HL-60 (cell line): ENCODE measurements at regions not wholly inside any gene's neighbourhood (a gene's known extent, or its start where the extent isn't known, plus 50 kb on each side); places are given as distances from the start of the nearest gene placed in this dataset.

ENCODE experiments used
- DNase-seq, 2 experiments: peaks; one replicate each; pipeline ENCODE4 v3.0.0-alpha.2; 2010 to 2020; ENCODE audit warnings: low read depth in 1 of 2, low spot score in 1 of 2
- H3K27ac ChIP-seq: fragments of 250-450 bp; sonication (Bioruptor Pico); replicated peaks from 2 replicates; pipeline ENCODE4 v1.5.1; 2020; ENCODE audit warnings: mild to moderate bottlenecking, moderate library complexity
- H3K27me3 ChIP-seq: fragments of 250-450 bp; sonication (Bioruptor Pico); 2 replicates; pipeline ENCODE4 v1.5.1; 2021; ENCODE audit warnings: mild to moderate bottlenecking, moderate library complexity; ENCODE audit not compliant: insufficient read depth, poor library complexity, severe bottlenecking
- H3K4me3 ChIP-seq: replicated peaks from 2 replicates; pipeline ENCODE4 v1.5.1; 2011; ENCODE audit warnings: mild to moderate bottlenecking, control low read depth, low read length; ENCODE audit not compliant: insufficient read depth
- CTCF ChIP-seq: IDR thresholded peaks from one replicate; pipeline ENCODE4 v1.5.1; 2011; ENCODE audit warnings: low read length, control low read depth, inconsistent platforms; ENCODE audit not compliant: insufficient read depth
- GABPA ChIP-seq: IDR thresholded peaks from 2 replicates; pipeline ENCODE4 v1.6.1; 2012; ENCODE audit warnings: low read depth
- POLR2AphosphoS5 ChIP-seq: IDR thresholded peaks from 2 replicates; pipeline ENCODE4 v1.6.1; 2012; ENCODE audit warnings: low read depth
- SPI1 ChIP-seq: IDR thresholded peaks from 2 replicates; pipeline ENCODE4 v1.6.1; 2012; ENCODE audit warnings: low read depth, mild to moderate bottlenecking, borderline replicate concordance
- TF ChIP-seq, protein P1 (sequence below): IDR thresholded peaks from 2 replicates; pipeline ENCODE4 v1.6.1; 2012; ENCODE audit warnings: low read depth; ENCODE audit not compliant: insufficient replicate concordance

DNA sequence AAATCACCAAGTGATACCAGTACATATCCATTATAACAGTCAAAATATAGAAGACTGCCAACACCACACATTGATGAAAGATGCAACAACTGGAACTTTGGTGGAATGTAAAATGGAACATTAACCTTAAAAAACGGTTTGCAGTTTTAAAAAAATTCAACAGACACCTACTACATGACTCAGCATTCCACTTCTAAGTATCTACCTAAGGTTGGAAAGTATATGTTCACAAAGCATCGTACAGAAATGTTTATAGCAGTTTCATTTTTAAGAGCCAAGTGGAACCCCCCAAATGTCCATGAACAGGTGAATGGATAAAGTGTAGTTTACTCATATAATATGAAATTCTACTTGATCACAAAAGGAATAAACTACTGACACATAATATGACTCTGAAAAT, 314.7 kb upstream of the ARRDC4 start:
- no peaks in the 10 kb centered on the region for H3K27me3 ChIP-seq
- DNase-seq, result no peak
- TF ChIP-seq SPI1 (no peak), CTCF (no peak), POLR2AphosphoS5 (no peak), GABPA (no peak)
- TF ChIP-seq, protein P1, sequence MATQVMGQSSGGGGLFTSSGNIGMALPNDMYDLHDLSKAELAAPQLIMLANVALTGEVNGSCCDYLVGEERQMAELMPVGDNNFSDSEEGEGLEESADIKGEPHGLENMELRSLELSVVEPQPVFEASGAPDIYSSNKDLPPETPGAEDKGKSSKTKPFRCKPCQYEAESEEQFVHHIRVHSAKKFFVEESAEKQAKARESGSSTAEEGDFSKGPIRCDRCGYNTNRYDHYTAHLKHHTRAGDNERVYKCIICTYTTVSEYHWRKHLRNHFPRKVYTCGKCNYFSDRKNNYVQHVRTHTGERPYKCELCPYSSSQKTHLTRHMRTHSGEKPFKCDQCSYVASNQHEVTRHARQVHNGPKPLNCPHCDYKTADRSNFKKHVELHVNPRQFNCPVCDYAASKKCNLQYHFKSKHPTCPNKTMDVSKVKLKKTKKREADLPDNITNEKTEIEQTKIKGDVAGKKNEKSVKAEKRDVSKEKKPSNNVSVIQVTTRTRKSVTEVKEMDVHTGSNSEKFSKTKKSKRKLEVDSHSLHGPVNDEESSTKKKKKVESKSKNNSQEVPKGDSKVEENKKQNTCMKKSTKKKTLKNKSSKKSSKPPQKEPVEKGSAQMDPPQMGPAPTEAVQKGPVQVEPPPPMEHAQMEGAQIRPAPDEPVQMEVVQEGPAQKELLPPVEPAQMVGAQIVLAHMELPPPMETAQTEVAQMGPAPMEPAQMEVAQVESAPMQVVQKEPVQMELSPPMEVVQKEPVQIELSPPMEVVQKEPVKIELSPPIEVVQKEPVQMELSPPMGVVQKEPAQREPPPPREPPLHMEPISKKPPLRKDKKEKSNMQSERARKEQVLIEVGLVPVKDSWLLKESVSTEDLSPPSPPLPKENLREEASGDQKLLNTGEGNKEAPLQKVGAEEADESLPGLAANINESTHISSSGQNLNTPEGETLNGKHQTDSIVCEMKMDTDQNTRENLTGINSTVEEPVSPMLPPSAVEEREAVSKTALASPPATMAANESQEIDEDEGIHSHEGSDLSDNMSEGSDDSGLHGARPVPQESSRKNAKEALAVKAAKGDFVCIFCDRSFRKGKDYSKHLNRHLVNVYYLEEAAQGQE, result no peak
- H3K27ac ChIP-seq, result no peak overlapping the region
- H3K4me3 ChIP-seq, result no peak overlapping the region

- DNase-seq, result no peak
- H3K27me3 ChIP-seq, result no peaks in the 10 kb centered on the region
- no peak overlapping the region for H3K27ac ChIP-seq
- H3K4me3 ChIP-seq, result no peak overlapping the region
- TF ChIP-seq GABPA, result no peak
Observed at GRCh38 chr15:97648728-97649127, 311.8 kb upstream of the ARRDC4 start.

DNA sequence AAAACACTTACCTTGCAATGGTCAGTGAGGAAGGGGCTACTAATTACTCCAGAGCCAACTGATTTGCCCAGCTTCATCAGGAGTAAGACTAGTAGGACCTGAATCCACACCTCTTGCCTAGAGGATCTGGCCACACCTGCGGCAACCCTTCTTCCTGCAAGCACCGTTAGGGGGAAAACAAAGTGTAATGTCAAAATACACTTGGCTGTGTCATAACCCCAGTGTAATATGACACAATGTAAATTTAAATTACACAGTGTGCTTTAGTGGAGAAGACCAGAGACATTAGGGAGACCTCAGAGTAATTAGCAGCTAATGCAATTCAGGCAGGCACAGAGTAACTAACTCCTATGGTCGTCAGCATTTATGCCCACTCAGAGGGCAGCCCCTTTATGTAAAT, 308.5 kb upstream of the ARRDC4 start:
- no peak for DNase-seq
- H3K27ac ChIP-seq, result no peak overlapping the region
- TF ChIP-seq, protein P1, result no peak
- TF ChIP-seq SPI1 (no peak), GABPA (no peak), POLR2AphosphoS5 (no peak), CTCF (no peak)
- H3K4me3 ChIP-seq, result no peak overlapping the region
- H3K27me3 ChIP-seq, result no peaks in the 10 kb centered on the region

DNA sequence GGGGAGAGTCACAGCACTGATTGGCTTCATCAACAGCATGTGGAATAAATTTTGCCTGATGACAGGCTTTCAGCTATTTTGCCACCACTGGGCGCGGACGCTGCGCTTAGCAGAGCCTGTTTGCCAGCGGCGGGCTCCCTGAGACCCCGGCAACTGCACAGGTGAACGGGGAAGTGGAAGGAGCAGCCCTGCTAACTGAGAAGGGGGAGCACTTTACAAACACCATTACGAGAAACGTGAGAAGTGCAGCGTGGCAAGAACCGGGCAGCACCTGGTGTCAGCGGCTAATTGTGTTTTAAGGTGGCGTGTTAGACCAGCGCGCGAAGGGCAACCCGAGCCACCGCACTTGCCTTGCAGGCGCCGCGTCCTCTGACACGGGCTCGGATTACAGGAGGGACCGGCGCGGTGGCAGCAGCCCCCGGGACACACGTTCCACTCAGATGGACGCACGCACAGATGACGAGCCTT, 307.8 kb upstream of the ARRDC4 start:
- TF ChIP-seq, protein P1, result no peak
- TF ChIP-seq POLR2AphosphoS5 (no peak), GABPA (no peak), CTCF (no peak), SPI1 (no peak)
- peak overlapping the region; percentile 38 for H3K4me3 ChIP-seq
- DNase-seq, result peak in 1 of 2 experiments; percentile 9
- H3K27ac ChIP-seq, result no peak overlapping the region
- H3K27me3 ChIP-seq, result no peaks in the 10 kb centered on the region
